H9 (cell line): ENCODE measurements at regions not wholly inside any gene's neighbourhood (a gene's known extent, or its start where the extent isn't known, plus 50 kb on each side); places are given as distances from the start of the nearest gene placed in this dataset.

Experiments used
- DNase-seq: peaks from one replicate; pipeline ENCODE4 v3.0.0-alpha.2; 2017
- H2AFZ ChIP-seq: one replicate; pipeline ENCODE4 v1.6.1; 2013; ENCODE audit warnings: mild to moderate bottlenecking, low read length, control low read depth, moderate library complexity
- H2AK5ac ChIP-seq: 2 replicates; pipeline ENCODE4 v1.6.1; 2013; ENCODE audit warnings: low read length, control low read depth, mixed read lengths; ENCODE audit not compliant: insufficient read length
- H2BK120ac ChIP-seq: one replicate; pipeline ENCODE4 v1.6.1; 2013; ENCODE audit warnings: low read depth, mild to moderate bottlenecking, low read length, control low read depth, inconsistent platforms; ENCODE audit not compliant: poor library complexity, severe bottlenecking
- H2BK12ac ChIP-seq: 2 replicates; pipeline ENCODE4 v1.6.1; 2013; ENCODE audit warnings: low read length, control low read depth, mixed read lengths, low read depth; ENCODE audit not compliant: insufficient read length
- H2BK15ac ChIP-seq: 2 replicates; pipeline ENCODE4 v1.6.1; 2013; ENCODE audit warnings: low read depth, low read length, control low read depth
- H2BK20ac ChIP-seq: one replicate; pipeline ENCODE4 v1.6.1; 2013; ENCODE audit warnings: low read depth, mild to moderate bottlenecking, low read length, control low read depth, inconsistent platforms; ENCODE audit not compliant: poor library complexity, severe bottlenecking
- H2BK5ac ChIP-seq: 2 replicates; pipeline ENCODE4 v1.6.1; 2013; ENCODE audit warnings: low read length, control low read depth, mixed read lengths; ENCODE audit not compliant: insufficient read length
- H3K14ac ChIP-seq: 2 replicates; pipeline ENCODE4 v1.6.1; 2013; ENCODE audit warnings: low read length, control low read depth; ENCODE audit not compliant: insufficient read depth
- H3K18ac ChIP-seq: 2 replicates; pipeline ENCODE4 v1.6.1; 2013; ENCODE audit warnings: low read depth, mild to moderate bottlenecking, mixed read lengths, low read length, control low read depth; ENCODE audit not compliant: insufficient read length
- H3K23ac ChIP-seq: 2 replicates; pipeline ENCODE4 v1.6.1; 2013; ENCODE audit warnings: low read length, control low read depth, mixed read lengths, low read depth; ENCODE audit not compliant: insufficient read length
- H3K23me2 ChIP-seq: 2 replicates; pipeline ENCODE4 v1.6.1; 2013; ENCODE audit warnings: low read depth, mild to moderate bottlenecking, mixed read lengths, low read length, control low read depth; ENCODE audit not compliant: insufficient read length, poor library complexity, severe bottlenecking
- H3K27ac ChIP-seq: 2 replicates; pipeline ENCODE4 v1.5.1; 2013; ENCODE audit warnings: low read length, control low read depth, mixed read lengths, low read depth; ENCODE audit not compliant: insufficient read length
- H3K27me3 ChIP-seq: 2 replicates; pipeline ENCODE4 v1.6.1; 2013; ENCODE audit warnings: low read length, control low read depth, inconsistent platforms; ENCODE audit not compliant: insufficient read depth
- H3K4ac ChIP-seq: 2 replicates; pipeline ENCODE4 v1.6.1; 2013; ENCODE audit warnings: low read depth, mild to moderate bottlenecking, control low read depth, inconsistent platforms, low read length, moderate library complexity
- H3K4me1 ChIP-seq: 2 replicates; pipeline ENCODE4 v1.6.1; 2013; ENCODE audit warnings: low read length, control low read depth, inconsistent platforms; ENCODE audit not compliant: insufficient read depth
- H3K4me2 ChIP-seq: 2 replicates; pipeline ENCODE4 v1.6.1; 2013; ENCODE audit warnings: low read length, control low read depth, mixed read lengths; ENCODE audit not compliant: insufficient read length, insufficient read depth
- H3K56ac ChIP-seq: 2 replicates; pipeline ENCODE4 v1.6.1; 2013; ENCODE audit warnings: low read depth, mild to moderate bottlenecking, mixed read lengths, low read length, control low read depth; ENCODE audit not compliant: insufficient read length
- H3K79me1 ChIP-seq: 2 replicates; pipeline ENCODE4 v1.6.1; 2013; ENCODE audit warnings: low read depth, mild to moderate bottlenecking, moderate library complexity, low read length, control low read depth, inconsistent platforms; ENCODE audit not compliant: insufficient read depth, poor library complexity, severe bottlenecking
- H3K79me2 ChIP-seq: 2 replicates; pipeline ENCODE4 v1.6.1; 2013; ENCODE audit warnings: low read length, control low read depth, inconsistent platforms; ENCODE audit not compliant: insufficient read depth
- H3K9ac ChIP-seq: 2 replicates; pipeline ENCODE4 v1.6.1; 2013; ENCODE audit warnings: low read length, control low read depth, mixed read lengths; ENCODE audit not compliant: insufficient read length; ENCODE audit errors: extremely low read depth
- H3K9me3 ChIP-seq: one replicate; pipeline ENCODE4 v1.6.1; 2013; ENCODE audit warnings: low read depth, low read length, inconsistent platforms; ENCODE audit not compliant: control insufficient read depth
- H3T11ph ChIP-seq: one replicate; pipeline ENCODE4 v1.6.1; 2013; ENCODE audit warnings: mild to moderate bottlenecking, low read length, control low read depth, inconsistent platforms
- H4K20me1 ChIP-seq: one replicate; pipeline ENCODE4 v1.6.1; 2013; ENCODE audit not compliant: control insufficient read depth, insufficient read length, insufficient read depth
- H4K5ac ChIP-seq: 2 replicates; pipeline ENCODE4 v1.6.1; 2013; ENCODE audit warnings: low read depth, mild to moderate bottlenecking, mixed read lengths, low read length, control low read depth; ENCODE audit not compliant: insufficient read length
- H4K8ac ChIP-seq: replicated peaks from 2 replicates; pipeline ENCODE4 v1.6.1; 2013; ENCODE audit warnings: low read length, control low read depth, mixed read lengths, low read depth; ENCODE audit not compliant: insufficient read length
- H4K91ac ChIP-seq: 2 replicates; pipeline ENCODE4 v1.6.1; 2013; ENCODE audit warnings: low read depth, mild to moderate bottlenecking, moderate library complexity, mixed read lengths, low read length, control low read depth; ENCODE audit not compliant: insufficient read length
- H3K27ac Mint-ChIP-seq, 3 experiments: 2 replicates in 2 of 3; 3 replicates in 1 of 3; pipeline ENCODE4 v1.8.0; 2020 to 2021; ENCODE audit warnings: mixed read lengths in 3 of 3, mild to moderate bottlenecking in 1 of 3, moderate library complexity in 1 of 3
- H3K27me3 Mint-ChIP-seq: 2 replicates; pipeline ENCODE4 v1.8.0; 2021; ENCODE audit warnings: low read depth, mild to moderate bottlenecking, moderate library complexity, mixed read lengths
- H3K36me3 Mint-ChIP-seq, 3 experiments: 2 replicates in 2 of 3; 3 replicates in 1 of 3; pipeline ENCODE4 v1.8.0; 2020 to 2021; ENCODE audit warnings: low read depth in 3 of 3, mixed read lengths in 3 of 3; ENCODE audit not compliant: insufficient read depth in 1 of 3
- H3K4me1 Mint-ChIP-seq, 2 experiments: 2 replicates each; pipeline ENCODE4 v1.8.0; 2020; ENCODE audit warnings: mixed read lengths in 2 of 2
- H3K4me3 Mint-ChIP-seq, 2 experiments: 2 replicates in 1 of 2; 3 replicates in 1 of 2; pipeline ENCODE4 v1.8.0; 2020 to 2021; ENCODE audit warnings: mild to moderate bottlenecking in 2 of 2, mixed read lengths in 2 of 2, moderate library complexity in 1 of 2
- H3K9me3 Mint-ChIP-seq, 2 experiments: 2 replicates in 1 of 2; 3 replicates in 1 of 2; pipeline ENCODE4 v1.8.0; 2020; ENCODE audit warnings: mild to moderate bottlenecking in 2 of 2, mixed read lengths in 2 of 2, moderate library complexity in 1 of 2
- WGBS: extraction: QIAGEN DNeasy Blood & Tissue Kit; methylation state at CpG from one replicate; pipeline ENCODE4 v1.1.7; 2013; ENCODE audit warnings: missing lambda C conversion rate, low lambda C conversion rate, mixed read lengths; ENCODE audit not compliant: insufficient read length; ENCODE audit errors: extremely low coverage; 5-methylcytosine and 5-hydroxymethylcytosine counted together
- TF ChIP-seq, protein P1 (sequence below): fragments of 200-600 bp; sonication (generic); conservative IDR thresholded peaks from 3 replicates; pipeline ENCODE4 v1.8.0; 2021; ENCODE audit warnings: antibody characterized with exemption, mild to moderate bottlenecking

DNA sequence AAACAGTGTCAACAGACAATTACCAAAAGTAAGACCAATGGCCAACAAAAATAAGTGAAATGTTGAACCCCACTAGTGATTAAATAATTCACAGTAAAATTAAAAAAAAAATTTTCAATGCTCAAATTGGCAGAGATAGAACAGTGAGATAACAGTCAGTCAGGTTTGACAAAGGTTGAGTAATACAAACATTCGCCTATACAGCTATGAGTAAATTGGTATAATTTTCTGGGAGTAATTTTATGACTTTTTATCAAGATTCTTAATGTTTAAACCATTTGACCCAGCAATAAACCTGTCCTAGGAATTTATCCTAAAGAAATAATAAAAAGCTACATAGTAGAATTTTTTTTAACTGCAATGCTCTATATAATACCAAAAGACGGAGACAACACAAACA lies 64.9 kb upstream of the SHH start:
- Histone ChIP-seq H3K4me2 (no peak overlapping the region), H3K4me1 (no peaks in the 10 kb centered on the region; the same call in 1 of the 2 replicates), H2BK12ac (no peak overlapping the region), H4K91ac (no peak overlapping the region), H3K27me3 (no peaks in the 10 kb centered on the region), H2BK15ac (no peak overlapping the region), H3K9ac (no peak overlapping the region), H3K79me2 (no peaks in the 10 kb centered on the region), H4K20me1 (no peaks in the 10 kb centered on the region), H3K18ac (no peak overlapping the region), H3K9me3 (no peaks in the 10 kb centered on the region), H3T11ph (no peak overlapping the region), H3K27ac (no peak overlapping the region), H3K4ac (no peak overlapping the region), H3K14ac (no peak overlapping the region), H4K5ac (no peak overlapping the region), H2AK5ac (no peak overlapping the region), H2BK5ac (no peak overlapping the region), H3K79me1 (no peaks in the 10 kb centered on the region), H3K23me2 (no peaks in the 10 kb centered on the region), H3K56ac (no peak overlapping the region), H2BK20ac (no peak overlapping the region), H2AFZ (no peak overlapping the region), H4K8ac (no peak overlapping the region), H2BK120ac (no peak overlapping the region), H3K23ac (no peak overlapping the region)
- DNase-seq: no peak
- H3K27me3 Mint-ChIP-seq: peaks cover 9% of the 10 kb centered on the region
- no CpG with 5 or more reads among the region's 2 CpGs for WGBS
- H3K9me3 Mint-ChIP-seq: no peaks in the 10 kb centered on the region
- no peak overlapping the region for H3K27ac Mint-ChIP-seq
- TF ChIP-seq, protein P1, sequence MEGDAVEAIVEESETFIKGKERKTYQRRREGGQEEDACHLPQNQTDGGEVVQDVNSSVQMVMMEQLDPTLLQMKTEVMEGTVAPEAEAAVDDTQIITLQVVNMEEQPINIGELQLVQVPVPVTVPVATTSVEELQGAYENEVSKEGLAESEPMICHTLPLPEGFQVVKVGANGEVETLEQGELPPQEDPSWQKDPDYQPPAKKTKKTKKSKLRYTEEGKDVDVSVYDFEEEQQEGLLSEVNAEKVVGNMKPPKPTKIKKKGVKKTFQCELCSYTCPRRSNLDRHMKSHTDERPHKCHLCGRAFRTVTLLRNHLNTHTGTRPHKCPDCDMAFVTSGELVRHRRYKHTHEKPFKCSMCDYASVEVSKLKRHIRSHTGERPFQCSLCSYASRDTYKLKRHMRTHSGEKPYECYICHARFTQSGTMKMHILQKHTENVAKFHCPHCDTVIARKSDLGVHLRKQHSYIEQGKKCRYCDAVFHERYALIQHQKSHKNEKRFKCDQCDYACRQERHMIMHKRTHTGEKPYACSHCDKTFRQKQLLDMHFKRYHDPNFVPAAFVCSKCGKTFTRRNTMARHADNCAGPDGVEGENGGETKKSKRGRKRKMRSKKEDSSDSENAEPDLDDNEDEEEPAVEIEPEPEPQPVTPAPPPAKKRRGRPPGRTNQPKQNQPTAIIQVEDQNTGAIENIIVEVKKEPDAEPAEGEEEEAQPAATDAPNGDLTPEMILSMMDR: no peak
- H3K4me1 Mint-ChIP-seq: peaks cover 3% of the 10 kb centered on the region in 2 experiments; a peak in 2 of 4 replicates
- H3K4me3 Mint-ChIP-seq: no peak overlapping the region
- no peaks in the 10 kb centered on the region for H3K36me3 Mint-ChIP-seq
